Stimulated activated CD4-positive, alpha-beta T cell treated with anti-CD3 and anti-CD28 coated beads, Interleukin-15, amount 100 ng/mL, for 48 hours (primary cell): ENCODE measurements at regions not wholly inside any gene's neighbourhood (a gene's known extent, or its start where the extent isn't known, plus 50 kb on each side); places are given as distances from the start of the nearest gene placed in this dataset.

Source experiments
- DNase-seq, 2 donors: peaks; one replicate each; pipeline ENCODE4 v3.0.0-alpha.2; 2020; ENCODE audit warnings: low read depth in 2 of 2

- DNase-seq: no peak
Measured at GRCh38 chr5:152337484-152337883, 67.6 kb downstream of the NMUR2 start.

GRCh38 chr5:152335461-152335860 lies 69.6 kb downstream of the NMUR2 start:
- no peak for DNase-seq

- DNase-seq: no peak
Measured at GRCh38 chr5:152332716-152333460, 72.2 kb downstream of the NMUR2 start.

DNA sequence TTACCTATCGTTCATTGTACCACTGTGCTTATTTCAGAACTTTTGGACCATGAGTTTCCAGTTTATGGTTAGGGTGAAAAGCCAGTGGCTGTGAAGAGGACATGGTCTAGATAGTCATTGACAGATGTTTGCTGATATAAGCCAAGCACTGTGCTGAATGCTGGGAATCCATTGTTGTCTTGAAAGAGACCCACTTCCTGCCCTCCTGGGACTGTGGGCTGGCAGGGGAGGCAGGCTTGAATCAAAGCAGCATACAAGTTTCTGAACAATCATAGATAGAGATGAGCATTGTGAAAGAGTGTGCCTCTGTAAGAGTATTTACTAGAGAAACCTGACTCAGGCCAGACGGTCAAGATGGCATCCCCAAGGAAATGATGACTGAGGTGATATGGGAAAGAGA lies 73.4 kb downstream of the NMUR2 start:
- no peak for DNase-seq

DNA sequence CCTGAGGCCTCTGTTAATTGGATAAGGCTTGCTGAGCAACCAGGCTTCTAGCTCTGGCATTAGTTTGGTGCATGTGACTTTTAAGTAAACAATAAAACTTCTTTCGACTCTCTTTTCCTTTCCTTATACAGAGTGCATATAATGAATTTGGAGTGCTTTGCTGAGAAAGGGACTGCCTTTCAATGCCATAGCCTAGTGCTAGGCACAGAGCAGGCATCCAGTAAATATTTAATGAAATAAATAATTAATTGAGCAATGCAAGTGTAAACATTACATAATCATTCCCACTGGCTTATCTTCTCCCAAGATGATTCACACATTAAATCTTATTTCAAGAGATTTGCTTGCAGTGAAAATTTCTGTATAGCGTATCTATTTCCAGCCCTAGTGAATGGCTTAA lies 74.1 kb downstream of the NMUR2 start:
- DNase-seq: no peak

DNA sequence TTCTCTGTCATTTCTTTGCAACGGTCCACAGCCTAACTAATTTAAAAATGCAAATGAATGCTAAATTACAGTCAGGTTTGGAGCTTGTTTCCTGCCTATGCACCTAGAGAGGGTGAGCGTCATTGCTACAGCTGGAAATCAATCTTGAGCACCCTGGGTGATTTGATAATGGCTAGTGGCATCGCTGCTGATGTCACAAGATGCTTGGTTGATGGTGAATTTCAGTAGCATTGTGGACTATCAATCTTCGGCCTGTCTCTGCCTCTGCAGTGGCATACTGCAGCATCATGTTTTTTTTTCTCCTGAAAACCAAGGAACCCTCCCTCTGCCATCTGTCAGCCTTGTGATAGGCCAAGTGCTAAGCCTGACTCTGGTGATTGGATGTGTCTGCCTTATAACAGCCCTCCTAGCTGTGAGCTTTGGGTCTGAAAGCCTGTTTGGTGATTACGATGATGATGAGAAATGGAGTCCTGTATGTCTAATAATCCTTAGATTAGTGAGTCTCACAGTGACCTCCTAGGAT lies 75.3 kb downstream of the NMUR2 start:
- DNase-seq: no peak

DNA sequence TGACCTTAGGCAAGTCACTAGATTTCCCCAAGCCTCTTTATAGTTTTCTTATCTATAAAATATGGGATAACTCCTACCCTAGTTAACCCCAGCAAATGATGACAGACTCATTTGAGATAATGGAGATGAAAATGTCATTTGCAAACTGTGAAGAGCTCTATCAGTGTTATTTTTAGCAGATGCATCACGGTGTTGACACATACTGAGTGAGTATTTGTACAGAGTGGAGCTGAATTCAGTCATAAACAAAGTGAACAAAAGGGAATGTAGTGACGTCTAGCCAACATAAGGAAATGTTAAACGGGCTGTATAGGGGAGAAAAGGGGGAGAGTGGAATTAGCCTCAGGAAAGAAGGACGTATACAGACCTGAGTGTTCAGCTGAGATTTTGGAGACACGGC lies 75.9 kb downstream of the NMUR2 start:
- no peak for DNase-seq

GRCh38 chr5:152315942-152316341 lies 89.1 kb downstream of the NMUR2 start:
- DNase-seq: no peak

DNA sequence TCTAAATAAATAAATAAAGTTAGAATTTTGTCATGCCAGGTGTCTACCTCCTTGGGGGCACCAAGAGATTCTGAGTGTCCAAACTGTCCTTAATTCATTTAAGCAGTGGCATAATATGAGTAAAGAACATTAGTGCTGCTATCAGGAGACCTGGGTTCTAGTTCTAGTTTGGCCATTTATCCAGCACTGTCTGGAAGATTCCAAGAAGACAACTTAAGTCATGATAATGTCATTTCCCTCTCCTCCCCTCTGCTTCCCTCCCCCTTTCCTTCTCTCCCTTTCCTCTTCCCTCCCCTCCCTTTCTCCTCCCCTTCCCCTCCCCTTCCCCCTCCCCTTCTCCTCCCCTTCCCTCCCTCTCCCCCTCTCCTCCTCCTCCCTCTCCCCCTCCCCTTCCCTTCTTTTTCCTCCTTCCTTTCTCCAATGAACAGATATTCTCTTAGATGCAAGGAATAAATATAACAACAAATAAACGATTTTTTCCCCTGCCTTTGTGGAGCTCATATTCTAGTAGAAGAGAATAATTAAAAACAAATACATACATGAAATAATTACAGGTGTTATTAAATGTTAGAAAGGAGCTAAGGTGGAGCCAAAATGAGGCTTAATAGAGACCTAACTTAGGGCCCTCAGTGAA lies 90.8 kb downstream of the NMUR2 start:
- no peak for DNase-seq

DNA sequence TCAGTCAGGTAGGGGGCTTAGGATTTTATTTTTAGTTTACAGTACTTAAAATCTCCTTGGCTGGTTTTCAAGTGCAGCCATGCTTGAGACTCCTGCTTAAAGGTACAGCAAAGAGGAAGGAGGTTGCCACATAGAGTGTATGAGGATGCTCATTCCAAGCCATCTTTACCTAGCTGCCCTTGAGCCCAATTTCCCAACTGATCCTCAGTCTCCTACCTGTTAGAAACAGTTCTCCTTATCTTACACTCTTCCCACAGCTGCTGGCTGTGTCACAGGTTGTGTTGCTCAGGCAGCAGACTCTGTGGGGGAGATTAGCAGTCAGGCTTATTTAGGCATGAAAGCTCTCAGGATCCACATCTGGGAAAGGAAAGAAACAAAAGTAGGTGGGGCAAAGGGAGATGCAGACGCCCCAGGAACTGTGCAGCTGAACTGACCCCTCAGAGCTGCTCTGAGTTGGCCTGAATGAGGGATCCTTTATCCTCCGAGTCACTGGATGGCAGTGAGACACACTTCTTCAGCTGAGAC lies 95.1 kb downstream of the NMUR2 start:
- no peak for DNase-seq

GRCh38 chr5:152306386-152306785 lies 98.7 kb downstream of the NMUR2 start:
- no peak for DNase-seq

- DNase-seq: no peak
Measured at GRCh38 chr5:152305525-152305924, 99.6 kb downstream of the NMUR2 start.

- no peak for DNase-seq
Measured at GRCh38 chr5:152303841-152304240, 101.2 kb downstream of the NMUR2 start.

- DNase-seq: no peak
Measured at GRCh38 chr5:152297866-152298265, 107.2 kb downstream of the NMUR2 start.

- DNase-seq: no peak
Measured at GRCh38 chr5:152293189-152293588, 111.9 kb downstream of the NMUR2 start.

GRCh38 chr5:152290181-152290580 lies 114.9 kb downstream of the NMUR2 start:
- no peak for DNase-seq

DNA sequence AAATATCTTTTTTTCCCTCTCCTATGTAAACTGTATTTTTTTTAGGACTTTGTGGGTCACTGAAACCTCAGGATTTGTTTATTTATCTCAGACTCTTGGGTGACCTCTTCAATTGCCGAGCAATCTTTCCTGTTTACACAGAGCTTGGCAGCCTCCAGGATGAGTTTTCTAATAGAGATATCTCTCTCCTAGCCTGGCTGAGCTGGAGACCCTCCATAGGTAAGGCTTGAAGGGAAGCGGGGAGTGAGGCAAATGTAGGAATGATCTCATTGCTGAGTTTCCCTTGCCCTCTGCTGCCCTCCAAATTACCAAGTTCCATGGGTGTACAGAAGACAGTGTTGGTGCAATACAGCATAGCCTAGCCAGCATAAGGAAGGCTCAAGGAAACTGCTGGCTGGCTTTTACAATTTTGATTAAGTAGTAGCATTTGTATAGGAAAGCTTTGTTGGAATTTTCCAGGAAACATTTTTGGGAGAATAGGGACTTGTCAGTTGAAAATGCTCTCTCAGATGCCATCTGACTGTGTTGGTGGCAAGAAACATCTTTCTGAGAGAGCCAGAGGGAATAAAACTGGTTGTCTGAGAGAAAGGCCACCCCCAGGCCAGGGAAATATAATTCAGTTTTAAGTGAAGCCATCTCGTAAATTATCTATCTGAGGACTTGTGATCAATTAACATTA lies 116.0 kb downstream of the NMUR2 start:
- DNase-seq: no peak

DNA sequence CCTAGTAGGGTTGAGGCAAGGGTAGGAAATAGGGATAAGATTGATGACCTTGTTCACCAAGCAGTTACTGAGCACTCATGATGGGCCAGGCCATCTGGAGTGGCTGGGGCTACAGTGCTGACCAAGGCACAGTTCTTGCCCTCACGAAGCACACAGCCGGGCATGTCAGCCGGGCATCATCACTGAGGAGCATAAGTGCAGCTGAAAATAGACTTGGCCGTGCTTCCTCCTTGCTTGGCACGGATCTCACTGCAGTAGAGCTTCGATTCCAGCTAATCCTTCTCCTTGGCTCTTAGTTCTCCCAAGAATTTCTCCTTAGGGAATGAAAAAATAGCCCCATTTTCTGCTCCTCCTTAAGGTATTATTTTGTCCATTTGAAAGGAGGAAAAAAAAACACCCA lies 116.6 kb downstream of the NMUR2 start:
- DNase-seq: no peak

- no peak for DNase-seq
Measured at GRCh38 chr5:152285764-152286163, 119.3 kb downstream of the NMUR2 start.

- no peak for DNase-seq
Measured at GRCh38 chr5:152282331-152282730, 122.7 kb downstream of the NMUR2 start.

DNA sequence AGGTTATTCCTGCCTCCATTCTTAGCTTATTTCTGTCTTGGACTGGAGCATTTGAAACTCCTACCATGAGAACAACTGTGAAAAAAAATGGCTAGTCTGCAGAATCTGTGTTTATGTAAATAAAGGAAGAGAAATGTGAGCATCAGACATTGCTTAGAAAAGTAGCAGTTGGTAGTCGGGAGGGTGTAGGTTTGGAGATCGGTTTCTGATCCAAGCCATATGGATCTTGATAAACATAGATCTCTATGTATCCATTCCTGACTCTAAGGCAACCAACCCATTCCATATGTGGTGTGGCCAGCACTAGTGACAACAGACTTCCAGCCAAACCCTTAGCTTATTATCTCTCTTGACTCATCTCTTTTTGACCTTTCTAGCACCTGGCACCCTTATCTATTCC lies 127.1 kb downstream of the NMUR2 start:
- DNase-seq: no peak

GRCh38 chr5:152274224-152274623 lies 130.9 kb downstream of the NMUR2 start:
- no peak for DNase-seq

- no peak for DNase-seq
Measured at GRCh38 chr5:152271420-152271819, 133.7 kb downstream of the NMUR2 start.
